ENCODE measurements at regions not wholly inside any gene's neighbourhood (a gene's known extent, or its start where the extent isn't known, plus 50 kb on each side); places are given as distances from the start of the nearest gene placed in this dataset.

DNA sequence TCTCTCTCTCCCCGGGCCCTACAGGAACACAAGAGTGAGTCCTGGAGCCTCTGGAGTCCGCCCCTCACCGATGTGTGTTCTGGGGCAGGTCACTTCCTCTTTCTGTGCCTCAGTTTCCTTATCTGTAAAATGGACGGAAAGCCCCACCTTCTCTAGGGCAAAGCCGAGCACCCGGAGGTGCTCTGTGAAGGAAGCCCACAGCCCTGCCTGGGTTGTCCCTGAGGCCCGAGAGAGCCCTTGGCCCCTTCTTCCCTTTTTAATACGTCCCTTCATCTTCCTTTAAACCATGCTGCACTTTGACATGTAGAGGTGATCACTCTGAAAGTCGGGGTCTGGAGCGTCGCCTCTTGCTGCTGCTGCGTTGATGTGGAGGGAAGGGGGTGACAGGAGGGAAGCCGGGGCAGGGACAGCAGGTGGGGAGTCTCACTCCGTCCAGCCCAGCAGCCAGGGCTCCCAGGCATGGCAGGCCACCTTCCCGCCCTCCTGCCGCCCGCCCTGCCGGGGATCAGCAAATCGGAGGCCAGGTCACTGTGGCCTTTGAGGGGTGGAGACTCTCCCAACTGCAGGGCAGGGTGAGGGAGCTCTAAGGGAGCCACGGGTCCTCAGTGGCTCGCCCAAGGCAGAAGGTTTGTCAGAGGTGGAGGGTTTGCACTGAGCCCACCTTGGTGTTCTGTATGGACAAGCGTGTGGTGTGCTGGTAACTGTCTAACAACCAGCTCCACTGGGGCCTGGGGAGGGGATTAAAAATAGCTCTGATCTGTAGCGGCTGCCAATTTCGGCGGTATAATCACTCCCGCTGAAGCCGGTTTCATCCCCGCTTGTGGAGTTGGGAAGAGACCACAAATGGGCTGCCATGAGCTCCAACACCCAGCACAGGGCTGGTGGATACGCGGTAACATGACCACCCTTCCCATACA is 135.9 kb upstream of the ID2 start:
- TF ChIP-seq, protein P1, sequence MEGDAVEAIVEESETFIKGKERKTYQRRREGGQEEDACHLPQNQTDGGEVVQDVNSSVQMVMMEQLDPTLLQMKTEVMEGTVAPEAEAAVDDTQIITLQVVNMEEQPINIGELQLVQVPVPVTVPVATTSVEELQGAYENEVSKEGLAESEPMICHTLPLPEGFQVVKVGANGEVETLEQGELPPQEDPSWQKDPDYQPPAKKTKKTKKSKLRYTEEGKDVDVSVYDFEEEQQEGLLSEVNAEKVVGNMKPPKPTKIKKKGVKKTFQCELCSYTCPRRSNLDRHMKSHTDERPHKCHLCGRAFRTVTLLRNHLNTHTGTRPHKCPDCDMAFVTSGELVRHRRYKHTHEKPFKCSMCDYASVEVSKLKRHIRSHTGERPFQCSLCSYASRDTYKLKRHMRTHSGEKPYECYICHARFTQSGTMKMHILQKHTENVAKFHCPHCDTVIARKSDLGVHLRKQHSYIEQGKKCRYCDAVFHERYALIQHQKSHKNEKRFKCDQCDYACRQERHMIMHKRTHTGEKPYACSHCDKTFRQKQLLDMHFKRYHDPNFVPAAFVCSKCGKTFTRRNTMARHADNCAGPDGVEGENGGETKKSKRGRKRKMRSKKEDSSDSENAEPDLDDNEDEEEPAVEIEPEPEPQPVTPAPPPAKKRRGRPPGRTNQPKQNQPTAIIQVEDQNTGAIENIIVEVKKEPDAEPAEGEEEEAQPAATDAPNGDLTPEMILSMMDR (IDR thresholded peaks at IDR 0.05), result no peak
- TF ChIP-seq POLR2A (IDR thresholded peaks at IDR 0.05), result no peak
